GM21381 (cell line): ENCODE measurements at regions not wholly inside any gene's neighbourhood (a gene's known extent, or its start where the extent isn't known, plus 50 kb on each side); places are given as distances from the start of the nearest gene placed in this dataset.

ENCODE experiments used
- ATAC-seq: cut with Tn5 transposase; IDR thresholded peaks from one replicate; pipeline ENCODE4 v1.9.1; 2021; ENCODE audit warnings: mild to moderate bottlenecking, moderate library complexity; ENCODE audit not compliant: unreplicated experiment

- no peak for ATAC-seq
Measured at GRCh38 chr1:224486801-224487583, 52.4 kb upstream of the WDR26 start.

- ATAC-seq, result no peak
Measured at GRCh38 chr1:224488806-224489499, 54.4 kb upstream of the WDR26 start.

GRCh38 chr1:224489534-224490365 is 55.2 kb upstream of the WDR26 start:
- ATAC-seq, result no peak

- ATAC-seq, result no peak
Measured at GRCh38 chr1:224490549-224491537, 56.2 kb upstream of the WDR26 start.

- ATAC-seq, result no peak
Measured at GRCh38 chr1:224492015-224492414, 57.4 kb upstream of the WDR26 start.

- no peak for ATAC-seq
Measured at GRCh38 chr1:224492632-224493031, 58.0 kb upstream of the WDR26 start.

GRCh38 chr1:224493269-224493668 is 58.7 kb upstream of the WDR26 start:
- ATAC-seq, result no peak

- no peak for ATAC-seq
Measured at GRCh38 chr1:224494343-224494742, 59.7 kb upstream of the WDR26 start.

- no peak for ATAC-seq
Measured at GRCh38 chr1:224495866-224496265, 61.3 kb upstream of the WDR26 start.

- no peak for ATAC-seq
Measured at GRCh38 chr1:224496826-224497225, 62.2 kb upstream of the WDR26 start.

- ATAC-seq, result peak; percentile 95
Measured at GRCh38 chr1:224497714-224498573, 63.3 kb upstream of the WDR26 start.

GRCh38 chr1:224498574-224499170 is 64.1 kb upstream of the WDR26 start:
- no peak for ATAC-seq

GRCh38 chr1:224499204-224499603 is 64.6 kb upstream of the WDR26 start:
- ATAC-seq, result no peak

- no peak for ATAC-seq
Measured at GRCh38 chr1:224500796-224501195, 66.2 kb upstream of the WDR26 start.

GRCh38 chr1:224501836-224502235 is 67.2 kb upstream of the WDR26 start:
- ATAC-seq, result no peak

- ATAC-seq, result no peak
Measured at GRCh38 chr1:224502459-224503160, 68.0 kb upstream of the WDR26 start.

- peak; percentile 92 for ATAC-seq
Measured at GRCh38 chr1:224503161-224504118, 68.8 kb upstream of the WDR26 start.
